Left lung (tissue), 4 donors: ENCODE measurements at regions not wholly inside any gene's neighbourhood (a gene's known extent, or its start where the extent isn't known, plus 50 kb on each side); places are given as distances from the start of the nearest gene placed in this dataset.

Source experiments
- ATAC-seq: fragments of 200-7000 bp; cut with Tn5 transposase; one replicate; pipeline ENCODE4 v1.9.1; 2020; ENCODE audit warnings: moderate library complexity
- DNase-seq, 4 donors: peaks; one replicate each; pipeline ENCODE4 v3.0.0-alpha.2; 2013 to 2020
- H3K27ac ChIP-seq, 2 donors: fragments of 200-600 bp; sonication (generic) in 1 of 2; one replicate each; pipeline versions ENCODE4 v1.5.0 to v1.8.0; 2020 to 2021
- H3K27me3 ChIP-seq, 2 donors: fragments of 200-600 bp; sonication (generic) in 1 of 2; one replicate each; pipeline versions ENCODE4 v1.5.0 to v1.8.0; 2020 to 2021
- H3K36me3 ChIP-seq, 2 donors: fragments of 200-600 bp; sonication (generic) in 1 of 2; one replicate each; pipeline versions ENCODE4 v1.5.0 to v1.8.0; 2020 to 2021
- H3K4me1 ChIP-seq, 2 donors: fragments of 200-600 bp; one replicate each; pipeline ENCODE4 v1.8.0; 2021
- H3K4me3 ChIP-seq, 2 donors: fragments of 200-600 bp; sonication (generic) in 1 of 2; one replicate each; pipeline versions ENCODE4 v1.5.0 to v1.8.0; 2020 to 2021; ENCODE audit warnings: mild to moderate bottlenecking in 1 of 2
- H3K9me3 ChIP-seq, 2 donors: fragments of 200-600 bp; sonication (generic) in 1 of 2; one replicate each; pipeline versions ENCODE4 v1.5.0 to v1.8.0; 2020 to 2021
- intact Hi-C, 2 donors: fragments of 100-400 bp; cut with DNase I; formaldehyde crosslinking; loops; one replicate each; pipeline versions ENCODE4 v1.11.2 to v1.14.2; 2022
- TF ChIP-seq, protein P1 (sequence below), 2 donors: fragments of 200-600 bp; sonication (generic) in 1 of 2; IDR thresholded peaks; one replicate each; pipeline versions ENCODE4 v1.5.0 to v1.8.0; 2021; ENCODE audit warnings: antibody characterized with exemption in 2 of 2
- donor health status: DM: no; HTN: yes; CAD: no.
- donor health status: DM: no; HTN: no; CAD: no.

DNA sequence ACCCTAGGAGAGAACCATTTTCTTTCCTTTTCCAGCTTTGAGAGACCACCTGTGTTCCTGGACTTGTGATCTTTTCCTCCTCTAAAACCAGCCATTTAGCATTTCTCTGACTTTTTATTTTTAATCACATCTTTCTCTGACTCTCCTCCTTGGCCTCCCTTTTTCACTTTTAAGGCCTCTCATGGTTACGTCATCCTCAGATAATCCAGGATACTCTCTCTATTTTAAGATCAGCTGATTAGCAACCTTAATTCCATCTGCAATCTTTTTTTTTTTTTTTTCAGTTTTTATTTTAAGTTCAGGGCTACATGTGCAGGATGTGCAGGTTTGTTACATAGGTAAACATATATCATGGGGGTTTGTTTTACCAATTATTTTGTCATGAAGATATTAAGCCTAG lies 54.0 kb downstream of the RFPL4B start:
- no peaks in the 10 kb centered on the region for H3K36me3 ChIP-seq
- DNase-seq = no peak
- H3K27ac ChIP-seq = no peak overlapping the region
- no peaks in the 10 kb centered on the region for H3K4me1 ChIP-seq
- H3K4me3 ChIP-seq = no peak overlapping the region
- no peaks in the 10 kb centered on the region for H3K27me3 ChIP-seq
- H3K9me3 ChIP-seq = peaks cover 0 to 16% of the 10 kb centered on the region in 2 donors
- TF ChIP-seq, protein P1, sequence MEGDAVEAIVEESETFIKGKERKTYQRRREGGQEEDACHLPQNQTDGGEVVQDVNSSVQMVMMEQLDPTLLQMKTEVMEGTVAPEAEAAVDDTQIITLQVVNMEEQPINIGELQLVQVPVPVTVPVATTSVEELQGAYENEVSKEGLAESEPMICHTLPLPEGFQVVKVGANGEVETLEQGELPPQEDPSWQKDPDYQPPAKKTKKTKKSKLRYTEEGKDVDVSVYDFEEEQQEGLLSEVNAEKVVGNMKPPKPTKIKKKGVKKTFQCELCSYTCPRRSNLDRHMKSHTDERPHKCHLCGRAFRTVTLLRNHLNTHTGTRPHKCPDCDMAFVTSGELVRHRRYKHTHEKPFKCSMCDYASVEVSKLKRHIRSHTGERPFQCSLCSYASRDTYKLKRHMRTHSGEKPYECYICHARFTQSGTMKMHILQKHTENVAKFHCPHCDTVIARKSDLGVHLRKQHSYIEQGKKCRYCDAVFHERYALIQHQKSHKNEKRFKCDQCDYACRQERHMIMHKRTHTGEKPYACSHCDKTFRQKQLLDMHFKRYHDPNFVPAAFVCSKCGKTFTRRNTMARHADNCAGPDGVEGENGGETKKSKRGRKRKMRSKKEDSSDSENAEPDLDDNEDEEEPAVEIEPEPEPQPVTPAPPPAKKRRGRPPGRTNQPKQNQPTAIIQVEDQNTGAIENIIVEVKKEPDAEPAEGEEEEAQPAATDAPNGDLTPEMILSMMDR (IDR thresholded peaks at IDR 0.05) = no peak
- intact Hi-C loops = no loop called here
- no peak for ATAC-seq

DNA sequence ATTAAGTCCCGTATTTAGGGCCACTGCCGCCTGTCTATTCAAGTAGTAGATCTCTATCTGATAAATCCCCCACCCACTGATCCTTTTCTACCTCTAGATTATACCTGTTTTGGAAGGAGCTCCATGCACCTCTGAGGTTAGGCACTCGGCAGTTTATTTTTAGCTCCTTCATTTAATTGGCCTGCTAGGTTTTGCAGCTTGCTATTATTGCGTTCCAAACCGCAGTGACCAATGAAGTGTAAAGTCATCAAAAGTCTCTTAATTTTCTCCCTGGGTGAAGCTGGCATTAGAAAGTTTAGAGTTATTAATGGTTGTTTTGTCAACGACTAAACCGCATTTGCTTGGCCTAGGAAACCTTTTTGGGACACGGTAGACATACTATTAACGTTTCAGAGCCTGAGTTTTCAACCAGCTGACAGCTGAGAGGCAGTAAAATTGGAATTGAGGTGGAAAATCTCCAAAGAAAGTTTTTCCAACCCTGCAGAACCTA lies 60.0 kb downstream of the RFPL4B start:
- no peaks in the 10 kb centered on the region for H3K27me3 ChIP-seq
- intact Hi-C loops = no loop called here
- ATAC-seq (no peak), DNase-seq (no peak)
- no peaks in the 10 kb centered on the region for H3K4me1 ChIP-seq
- no peak overlapping the region for H3K4me3 ChIP-seq
- TF ChIP-seq, protein P1 (IDR thresholded peaks at IDR 0.05) = no peak
- no peaks in the 10 kb centered on the region for H3K36me3 ChIP-seq
- H3K27ac ChIP-seq = no peak overlapping the region
- no peaks in the 10 kb centered on the region for H3K9me3 ChIP-seq

DNA sequence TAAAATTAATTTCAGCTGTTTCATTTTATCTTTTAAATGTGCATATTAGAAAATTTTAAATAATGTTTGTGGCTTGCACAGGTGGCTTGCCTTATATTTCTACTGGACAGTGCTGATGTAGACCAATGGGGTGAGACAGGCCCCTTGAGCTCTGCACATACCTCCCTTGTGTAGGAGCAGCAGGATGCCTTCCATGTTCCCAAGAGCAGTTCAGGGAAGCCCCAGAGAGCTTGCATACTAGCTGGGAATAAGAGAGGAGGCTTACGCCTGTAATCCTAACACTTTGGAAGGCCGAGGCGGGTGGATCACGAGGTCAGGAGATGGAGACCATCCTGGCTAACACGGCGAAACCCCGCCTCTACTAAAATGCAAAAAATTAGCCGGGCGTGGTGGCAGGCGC lies 61.4 kb downstream of the RFPL4B start:
- ATAC-seq = no peak

DNA sequence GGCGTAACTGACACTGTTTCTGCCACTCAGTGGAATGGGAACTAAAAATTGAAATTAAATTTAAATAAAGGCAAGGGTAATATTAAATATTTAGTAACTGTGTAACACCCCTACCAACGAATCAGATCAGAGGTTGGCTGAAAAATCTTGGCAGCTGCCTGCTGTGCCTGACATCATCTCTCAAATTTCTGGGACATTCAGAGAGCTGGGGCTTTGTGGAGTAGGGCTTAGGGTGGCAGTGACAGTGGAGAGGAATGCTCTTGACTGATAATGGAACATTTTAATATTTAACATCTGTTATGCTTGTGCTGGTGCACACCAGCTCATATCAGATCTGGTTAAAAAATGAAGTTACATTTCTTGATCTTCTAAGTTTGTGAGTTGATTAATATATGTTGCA lies 62.2 kb downstream of the RFPL4B start:
- H3K4me3 ChIP-seq = no peak overlapping the region
- ATAC-seq = no peak
- no peaks in the 10 kb centered on the region for H3K4me1 ChIP-seq
- H3K36me3 ChIP-seq = no peaks in the 10 kb centered on the region
- TF ChIP-seq, protein P1 (IDR thresholded peaks at IDR 0.05) = no peak
- no peak for DNase-seq
- no peak overlapping the region for H3K27ac ChIP-seq
- H3K9me3 ChIP-seq = no peaks in the 10 kb centered on the region
- intact Hi-C loops = no loop called here
- H3K27me3 ChIP-seq = no peaks in the 10 kb centered on the region

More for the DNA sequence above, 61.4 kb downstream of the RFPL4B start:
- TF ChIP-seq, protein P1 (IDR thresholded peaks at IDR 0.05) = no peak
- Histone ChIP-seq H3K4me1 (no peaks in the 10 kb centered on the region), H3K27me3 (no peaks in the 10 kb centered on the region), H3K36me3 (no peaks in the 10 kb centered on the region), H3K9me3 (no peaks in the 10 kb centered on the region), H3K27ac (no peak overlapping the region), H3K4me3 (no peak overlapping the region)
- DNase-seq = no peak
- intact Hi-C loops = no loop called here

DNA sequence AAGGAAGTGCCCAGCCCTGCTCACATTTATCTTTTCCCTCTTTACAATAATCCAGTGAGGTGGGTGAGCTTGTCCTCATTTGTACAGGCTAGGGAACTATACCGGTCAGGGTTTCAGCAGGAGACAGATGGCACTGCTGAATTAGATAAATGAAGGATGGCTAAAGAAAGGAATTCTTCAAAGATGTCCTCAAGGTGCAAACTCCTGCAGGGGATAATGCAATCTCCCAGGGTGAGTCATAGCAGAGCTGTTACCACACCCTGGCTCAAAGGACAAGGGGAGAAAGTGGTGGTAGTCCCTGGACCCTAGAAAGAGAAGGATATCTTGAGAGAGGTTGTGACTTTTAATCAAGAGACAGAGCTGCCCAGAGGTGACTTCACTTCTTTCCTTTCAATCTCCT lies 66.7 kb downstream of the RFPL4B start:
- intact Hi-C loops = no loop called here
- Histone ChIP-seq H3K27ac (no peak overlapping the region), H3K27me3 (no peaks in the 10 kb centered on the region), H3K9me3 (no peaks in the 10 kb centered on the region), H3K36me3 (no peaks in the 10 kb centered on the region), H3K4me1 (no peaks in the 10 kb centered on the region), H3K4me3 (no peak overlapping the region)
- TF ChIP-seq, protein P1 (IDR thresholded peaks at IDR 0.05) = no peak
- no peak for DNase-seq
- ATAC-seq = no peak
